GM12872 (cell line): ENCODE measurements at regions not wholly inside any gene's neighbourhood (a gene's known extent, or its start where the extent isn't known, plus 50 kb on each side); places are given as distances from the start of the nearest gene placed in this dataset.

Experiments used
- CTCF ChIP-seq: IDR thresholded peaks from 3 replicates; pipeline ENCODE4 v1.5.1; 2011; ENCODE audit warnings: low read depth, mild to moderate bottlenecking, low read length, moderate library complexity; ENCODE audit not compliant: insufficient read depth

GRCh38 chr15:29990954-29991353 is 91.8 kb upstream of the GOLGA8J start:
- no peak for TF ChIP-seq CTCF

- no peak for TF ChIP-seq CTCF
Measured at GRCh38 chr15:29990035-29990434, 92.7 kb upstream of the GOLGA8J start.

- no peak for TF ChIP-seq CTCF
Measured at GRCh38 chr15:29988701-29989100, 94.1 kb upstream of the GOLGA8J start.

GRCh38 chr15:29986946-29987345 is 95.8 kb upstream of the GOLGA8J start:
- TF ChIP-seq CTCF = no peak

GRCh38 chr15:29978411-29979382 is 104.1 kb upstream of the GOLGA8J start:
- no peak for TF ChIP-seq CTCF

GRCh38 chr15:29972051-29972450 is 110.7 kb upstream of the GOLGA8J start:
- TF ChIP-seq CTCF = no peak

- TF ChIP-seq CTCF = no peak
Measured at GRCh38 chr15:29970402-29970695, 112.4 kb upstream of the GOLGA8J start.
